HEK293T (cell line): ENCODE measurements at regions not wholly inside any gene's neighbourhood (a gene's known extent, or its start where the extent isn't known, plus 50 kb on each side); places are given as distances from the start of the nearest gene placed in this dataset.

Source experiments
- ARNT ChIP-seq: fragments of 450-650 bp; IDR thresholded peaks from 2 replicates; pipeline ENCODE4 v1.6.1; 2017; ENCODE audit warnings: mild to moderate bottlenecking
- BHLHE40 ChIP-seq: fragments of 450-650 bp; IDR thresholded peaks from 2 replicates; pipeline ENCODE4 v1.6.1; 2016; ENCODE audit warnings: mild to moderate bottlenecking, moderate library complexity, borderline replicate concordance
- CTBP1 ChIP-seq: fragments of 450-650 bp; IDR thresholded peaks from 2 replicates; pipeline ENCODE4 v1.6.1; 2016; ENCODE audit warnings: borderline replicate concordance
- ELF4 ChIP-seq: fragments of 450-650 bp; IDR thresholded peaks from 2 replicates; pipeline ENCODE4 v1.6.1; 2017; ENCODE audit warnings: antibody characterized with exemption
- FOXA1 ChIP-seq: fragments of 450-650 bp; IDR thresholded peaks from 2 replicates; pipeline ENCODE4 v1.6.1; 2016; ENCODE audit warnings: mild to moderate bottlenecking
- FOXK2 ChIP-seq: fragments of 450-650 bp; IDR thresholded peaks from 2 replicates; pipeline ENCODE4 v1.6.1; 2016; ENCODE audit warnings: mild to moderate bottlenecking
- FOXM1 ChIP-seq: fragments of 450-650 bp; IDR thresholded peaks from 2 replicates; pipeline ENCODE4 v1.6.1; 2017; ENCODE audit warnings: mild to moderate bottlenecking, borderline replicate concordance
- NFRKB ChIP-seq: fragments of 450-650 bp; IDR thresholded peaks from 2 replicates; pipeline ENCODE4 v1.6.1; 2016; ENCODE audit warnings: mild to moderate bottlenecking, moderate library complexity
- PKNOX1 ChIP-seq: fragments of 450-650 bp; IDR thresholded peaks from 2 replicates; pipeline ENCODE4 v1.6.1; 2016
- SP1 ChIP-seq: fragments of 450-650 bp; IDR thresholded peaks from 2 replicates; pipeline ENCODE4 v1.6.1; 2017
- SUZ12 ChIP-seq: fragments of 450-650 bp; IDR thresholded peaks from 2 replicates; pipeline ENCODE4 v1.6.1; 2016; ENCODE audit warnings: mild to moderate bottlenecking
- TARDBP ChIP-seq: fragments of 450-650 bp; IDR thresholded peaks from 2 replicates; pipeline ENCODE4 v1.6.1; 2016
- ZNF384 ChIP-seq: fragments of 450-650 bp; IDR thresholded peaks from 2 replicates; pipeline ENCODE4 v1.6.1; 2016

GRCh38 chr1:168829876-168830275 lies 100.9 kb upstream of the DPT start:
- TF ChIP-seq ARNT (no peak), BHLHE40 (no peak), NFRKB (no peak), CTBP1 (no peak), SUZ12 (no peak), ZNF384 (no peak), TARDBP (no peak), FOXM1 (no peak), ELF4 (no peak), FOXK2 (no peak), PKNOX1 (no peak), FOXA1 (no peak), SP1 (no peak)
